HG03135 (cell line): ENCODE measurements at regions not wholly inside any gene's neighbourhood (a gene's known extent, or its start where the extent isn't known, plus 50 kb on each side); places are given as distances from the start of the nearest gene placed in this dataset.

Source experiments
- ATAC-seq: cut with Tn5 transposase; IDR thresholded peaks from one replicate; pipeline ENCODE4 v1.9.1; 2021; ENCODE audit warnings: mild to moderate bottlenecking, moderate library complexity; ENCODE audit not compliant: unreplicated experiment

DNA sequence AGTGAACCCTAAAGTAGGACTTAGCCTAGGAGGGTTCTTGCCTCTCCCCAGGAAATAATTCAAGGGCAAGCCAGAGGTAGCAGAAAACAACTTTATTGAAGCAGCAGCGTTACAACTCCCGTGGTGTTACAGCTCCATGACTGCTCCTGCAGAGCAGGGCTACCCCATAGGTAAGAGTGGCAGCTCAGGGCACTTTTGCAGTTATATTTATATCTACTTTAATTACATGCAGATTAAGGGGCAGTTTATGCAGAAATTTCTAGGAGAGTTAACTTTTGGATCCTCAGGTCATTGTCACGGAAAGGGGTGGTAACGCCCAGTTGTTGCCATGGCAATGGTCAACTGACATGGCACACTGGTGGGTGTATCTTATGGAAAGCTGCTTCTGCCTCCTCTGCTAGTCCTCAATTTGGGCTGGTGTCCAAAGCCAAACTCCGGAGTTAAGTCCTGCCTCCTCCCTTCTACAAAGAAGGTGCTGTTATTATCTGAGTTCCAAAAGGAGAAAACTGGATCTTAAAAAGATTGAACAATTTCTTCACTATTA, 1413.0 kb downstream of the DSC3 start:
- no peak for ATAC-seq

- ATAC-seq, result no peak
These were observed 1416.4 kb downstream of the DSC3 start for GRCh38 chr18:29626094-29626493.

GRCh38 chr18:29616867-29617266, 1425.7 kb downstream of the DSC3 start:
- no peak for ATAC-seq

- ATAC-seq, result no peak
These were observed 1432.1 kb upstream of the CDH2 start for GRCh38 chr18:29608982-29609381.

DNA sequence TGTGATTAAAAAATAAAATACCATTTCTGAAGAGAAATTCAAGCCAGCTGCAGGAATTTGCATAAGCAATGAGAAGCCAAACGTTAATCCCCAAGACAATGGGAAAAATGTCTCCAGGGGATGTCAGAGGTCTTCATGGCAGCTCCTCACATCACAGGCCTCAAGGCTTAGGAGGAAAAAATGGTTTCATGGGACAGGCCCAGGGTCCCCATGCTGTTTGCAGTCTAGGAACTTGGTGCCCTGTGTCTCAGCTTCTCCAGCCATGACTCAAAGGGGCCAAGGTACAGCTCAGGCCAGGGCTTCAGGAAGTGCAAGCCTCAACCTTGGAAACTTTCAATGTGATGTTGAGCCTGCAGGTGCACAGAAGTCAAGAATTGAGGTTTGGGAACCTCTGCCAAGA, 1428.4 kb upstream of the CDH2 start:
- ATAC-seq, result no peak

GRCh38 chr18:29596959-29597358, 1420.0 kb upstream of the CDH2 start:
- ATAC-seq, result no peak

DNA sequence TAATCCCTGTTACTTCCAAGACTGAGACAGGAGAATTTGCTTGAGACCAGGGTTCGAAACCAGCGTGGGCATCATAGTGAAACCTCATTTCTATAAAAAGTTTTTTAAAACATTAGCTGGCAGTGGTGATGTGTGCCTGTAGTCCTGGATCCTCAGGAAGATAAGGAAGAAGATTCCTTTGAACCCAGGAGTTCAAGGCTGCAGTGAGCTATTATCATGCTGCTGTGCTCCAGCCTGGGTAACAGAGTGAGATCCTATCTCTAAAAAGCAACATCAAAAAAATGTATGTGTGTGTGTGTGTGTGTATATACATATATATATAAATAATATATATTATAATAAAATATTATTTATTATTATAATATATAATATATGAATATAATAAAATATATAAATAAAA, 1417.6 kb upstream of the CDH2 start:
- ATAC-seq, result no peak

DNA sequence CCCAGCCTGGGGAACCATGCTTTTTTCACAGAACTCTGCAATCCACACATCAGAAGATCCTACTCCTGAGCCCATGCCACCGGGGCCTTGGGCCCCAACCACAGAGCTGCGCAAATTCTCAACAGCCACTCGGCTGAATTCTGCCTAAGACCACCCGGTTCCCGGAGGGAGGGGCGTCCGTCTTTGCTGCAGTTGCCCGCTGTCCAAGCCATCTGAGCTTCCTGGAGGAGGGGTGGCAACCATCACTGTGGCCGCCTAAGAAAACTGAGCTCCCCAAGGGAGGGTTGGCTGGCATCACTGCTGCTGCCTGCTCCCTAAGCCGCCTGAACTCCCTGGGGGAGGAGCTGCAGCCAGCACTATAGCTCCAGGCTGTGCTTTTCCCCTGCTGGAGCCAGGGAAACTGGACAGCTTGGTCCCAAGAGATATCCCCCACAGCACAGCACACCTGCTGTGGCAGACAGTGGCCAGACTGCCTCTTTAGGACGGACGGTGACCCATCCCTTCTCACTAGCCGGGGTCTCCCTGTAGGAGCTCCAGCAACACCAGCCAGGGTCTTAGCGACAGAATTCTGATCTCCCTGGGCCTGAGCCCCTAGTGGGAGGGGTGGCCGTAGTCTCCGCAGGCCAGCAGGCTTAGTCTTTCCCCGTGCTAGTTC, 1411.6 kb upstream of the CDH2 start:
- ATAC-seq, result no peak

GRCh38 chr18:29586210-29586609, 1409.3 kb upstream of the CDH2 start:
- ATAC-seq, result no peak

- no peak for ATAC-seq
These were observed 1383.3 kb upstream of the CDH2 start for GRCh38 chr18:29560270-29560669.

DNA sequence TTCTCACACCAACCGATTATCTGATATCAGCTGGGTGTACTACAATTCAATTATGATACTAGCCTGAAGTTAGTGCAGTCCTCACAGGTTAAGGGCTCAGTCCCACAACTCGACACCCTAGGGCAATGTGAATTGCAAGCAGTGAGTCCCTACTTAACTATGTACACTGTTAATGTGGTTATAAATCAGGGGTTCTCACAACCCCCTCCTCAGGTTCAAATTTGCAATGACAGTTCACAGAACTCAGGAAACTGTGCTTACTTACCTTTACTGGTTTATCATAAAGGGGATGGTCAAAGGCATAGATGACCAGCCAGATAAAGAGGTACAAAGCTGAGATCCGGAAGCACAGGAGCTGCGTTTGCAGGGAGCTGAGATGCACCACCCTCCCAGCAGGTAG, 1379.1 kb upstream of the CDH2 start:
- ATAC-seq, result no peak

DNA sequence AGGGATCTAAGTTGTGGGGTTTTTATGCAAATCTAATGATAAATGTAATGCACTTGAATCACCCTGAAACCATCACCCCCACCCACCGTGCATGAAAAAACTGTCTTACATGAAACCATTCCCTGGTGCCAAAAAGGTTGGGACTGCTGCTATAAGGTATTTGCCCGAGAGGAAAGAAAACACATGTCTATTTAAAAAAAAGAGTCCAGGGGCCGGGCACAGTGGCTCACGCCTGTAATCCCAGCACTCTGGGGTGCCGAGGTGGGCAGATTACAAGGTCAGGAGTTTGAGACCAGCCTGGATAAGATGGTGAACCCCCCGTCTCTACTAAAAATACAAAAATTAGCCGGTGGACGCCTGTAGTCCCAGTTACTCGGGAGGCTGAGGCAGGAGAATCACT, 1372.8 kb upstream of the CDH2 start:
- no peak for ATAC-seq

- no peak for ATAC-seq
These were observed 1370.7 kb upstream of the CDH2 start for GRCh38 chr18:29547626-29548025.

DNA sequence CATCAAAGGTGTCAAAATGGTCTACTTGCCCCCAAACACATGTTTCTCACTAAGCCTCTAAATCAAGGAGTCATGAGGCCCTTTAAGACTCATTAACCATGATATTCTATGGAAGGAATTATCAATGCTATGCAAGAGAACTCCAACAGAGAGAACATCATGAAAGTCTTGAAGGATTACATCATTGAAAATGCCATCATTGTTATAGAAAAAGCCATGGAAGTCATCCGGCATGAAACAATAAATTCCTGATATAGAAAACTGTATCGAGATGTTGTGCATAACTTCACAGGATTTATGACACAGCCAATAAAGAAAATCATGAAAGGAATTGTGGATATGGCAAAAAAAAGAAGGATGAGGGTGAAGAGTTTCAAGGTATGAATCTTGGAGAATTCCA, 1363.6 kb upstream of the CDH2 start:
- no peak for ATAC-seq

DNA sequence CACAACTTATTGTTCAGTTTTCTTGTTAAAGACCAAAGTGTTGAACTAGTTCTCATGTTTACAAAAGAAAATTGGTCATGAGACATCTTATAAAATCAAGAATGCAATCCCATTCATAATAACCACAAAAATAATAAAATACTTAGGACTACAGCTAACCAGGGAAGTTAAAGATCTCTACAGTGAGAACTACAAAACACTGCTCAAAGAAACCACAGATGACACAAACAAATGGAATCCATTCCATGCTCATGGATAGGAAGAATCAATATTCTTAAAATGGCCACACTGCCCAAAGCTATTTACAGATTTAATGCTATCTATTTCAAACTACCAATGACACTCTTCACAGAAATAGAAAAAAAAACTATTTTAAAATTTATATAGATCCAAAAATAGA, 1354.8 kb upstream of the CDH2 start:
- no peak for ATAC-seq

- no peak for ATAC-seq
These were observed 1346.4 kb upstream of the CDH2 start for GRCh38 chr18:29523371-29523770.

GRCh38 chr18:29512761-29513160, 1335.8 kb upstream of the CDH2 start:
- no peak for ATAC-seq

DNA sequence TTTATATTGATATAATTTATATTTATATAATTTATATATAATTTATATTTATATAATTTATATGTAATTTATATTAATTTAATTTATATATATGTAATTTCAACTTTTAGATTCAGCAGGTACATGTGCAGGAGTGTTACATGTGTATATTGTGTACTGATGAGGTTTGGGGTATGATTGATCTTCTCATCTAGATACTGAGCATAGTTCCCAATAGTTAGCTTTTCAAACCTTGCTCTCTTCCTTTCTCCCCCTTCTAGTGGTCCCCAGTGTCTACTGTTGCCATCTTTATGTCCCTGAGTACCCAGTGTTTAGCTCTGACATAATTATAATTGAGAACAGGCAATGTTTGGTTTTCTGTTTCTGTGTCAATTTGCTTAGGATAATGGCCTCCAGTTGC, 1335.3 kb upstream of the CDH2 start:
- no peak for ATAC-seq

GRCh38 chr18:29501952-29502351, 1325.0 kb upstream of the CDH2 start:
- no peak for ATAC-seq

GRCh38 chr18:29496152-29496680, 1319.3 kb upstream of the CDH2 start:
- ATAC-seq, result no peak

DNA sequence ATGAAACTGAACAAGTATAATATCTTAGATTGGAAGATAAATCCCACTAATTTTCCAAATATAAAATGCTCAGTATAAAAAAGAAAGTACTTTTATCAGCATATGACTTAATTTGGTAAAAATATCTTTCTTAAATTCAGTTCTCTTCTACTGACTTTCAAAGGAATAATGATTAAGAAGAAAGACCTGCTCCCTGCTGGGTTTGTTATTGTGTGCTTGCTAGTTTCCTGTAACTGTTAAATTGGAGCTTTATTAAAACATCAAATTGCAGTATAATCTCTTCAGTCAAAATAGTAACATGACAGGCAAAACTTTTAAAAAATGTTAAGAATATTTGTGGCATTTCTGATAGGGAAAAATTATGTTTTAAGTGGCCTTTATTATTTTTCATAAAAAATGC, 1317.4 kb upstream of the CDH2 start:
- ATAC-seq, result no peak

GRCh38 chr18:29491907-29492306, 1315.0 kb upstream of the CDH2 start:
- ATAC-seq, result no peak

DNA sequence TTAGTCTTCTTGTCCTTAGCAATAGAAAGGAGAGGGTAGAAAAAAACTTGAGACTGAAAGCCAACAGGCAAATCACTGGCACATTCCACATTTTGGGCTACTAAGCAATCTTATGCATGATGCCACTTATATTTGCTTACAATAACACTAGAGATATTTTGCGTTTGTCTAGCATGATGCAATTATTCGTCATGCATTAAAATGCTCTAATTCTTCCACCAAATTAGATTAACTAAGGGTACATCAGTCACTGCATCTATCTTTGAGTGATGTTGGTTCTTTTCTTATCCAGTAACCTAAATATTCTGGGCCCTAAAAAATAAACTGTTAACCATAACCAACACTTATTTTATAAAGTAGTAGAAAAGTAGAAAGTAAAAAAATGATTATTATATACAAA, 1311.7 kb upstream of the CDH2 start:
- no peak for ATAC-seq
